ENCODE measurements at regions not wholly inside any gene's neighbourhood (a gene's known extent, or its start where the extent isn't known, plus 50 kb on each side); places are given as distances from the start of the nearest gene placed in this dataset.

GRCh38 chr1:87262688-87263087 lies 66.0 kb upstream of the LMO4 start:
- H3K27ac ChIP-seq: no peak overlapping the region
- H3K4me2 ChIP-seq: no peak overlapping the region
- H4K20me1 ChIP-seq (ENCODE audit: insufficient read depth): no peaks in the 10 kb centered on the region
- H3K27me3 ChIP-seq (ENCODE audit: insufficient read depth, low read depth): no peaks in the 10 kb centered on the region
- no peaks in the 10 kb centered on the region for H3K4me1 ChIP-seq (ENCODE audit: low read depth, poor library complexity, severe bottlenecking)
- TF ChIP-seq CTCF (conservative IDR thresholded peaks at IDR 0.05; ENCODE audit: low read depth, low read length): no peak
- H3K36me3 ChIP-seq (ENCODE audit: insufficient read depth): no peaks in the 10 kb centered on the region
- no peak overlapping the region for H3K9ac ChIP-seq
- no peaks in the 10 kb centered on the region for H3K79me2 ChIP-seq (ENCODE audit: insufficient read depth, low read depth)
- no peak overlapping the region for H3K4me3 ChIP-seq (IDR thresholded peaks at IDR 0.05; ENCODE audit: insufficient read depth, low read depth, low read length)
- H2AFZ ChIP-seq (ENCODE audit: low read depth): no peak overlapping the region

DNA sequence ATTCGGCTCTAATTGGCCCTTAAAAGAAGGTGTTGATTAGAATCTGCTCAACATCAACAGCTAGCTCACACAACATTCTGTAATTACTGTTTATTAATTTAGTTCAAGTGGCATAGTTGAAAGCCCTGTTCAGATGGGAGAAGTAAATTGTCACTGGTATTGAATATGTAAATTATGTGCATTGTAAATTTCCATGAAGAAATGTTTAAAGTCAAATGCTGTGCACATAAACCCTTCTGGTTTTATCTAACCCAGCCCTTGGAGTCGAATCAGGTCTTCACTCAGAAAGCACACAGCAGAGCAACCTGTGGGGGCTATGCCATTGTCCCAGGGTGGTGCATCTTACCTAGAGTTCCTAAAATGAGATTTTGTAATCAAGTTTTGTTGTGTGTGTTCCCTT lies 65.4 kb upstream of the LMO4 start:
- Histone ChIP-seq H3K79me2 (ENCODE audit: insufficient read depth, low read depth) (no peaks in the 10 kb centered on the region), H3K4me3 (IDR thresholded peaks at IDR 0.05; ENCODE audit: insufficient read depth, low read depth, low read length) (no peak overlapping the region), H3K9ac (no peak overlapping the region), H3K4me1 (ENCODE audit: low read depth, poor library complexity, severe bottlenecking) (no peaks in the 10 kb centered on the region), H3K27ac (no peak overlapping the region), H4K20me1 (ENCODE audit: insufficient read depth) (no peaks in the 10 kb centered on the region), H2AFZ (ENCODE audit: low read depth) (no peak overlapping the region), H3K4me2 (no peak overlapping the region), H3K36me3 (ENCODE audit: insufficient read depth) (no peaks in the 10 kb centered on the region), H3K27me3 (ENCODE audit: insufficient read depth, low read depth) (no peaks in the 10 kb centered on the region)
- TF ChIP-seq CTCF (conservative IDR thresholded peaks at IDR 0.05; ENCODE audit: low read depth, low read length): no peak

- Histone ChIP-seq H3K36me3 (ENCODE audit: insufficient read depth) (no peaks in the 10 kb centered on the region), H3K27ac (no peak overlapping the region), H3K27me3 (ENCODE audit: insufficient read depth, low read depth) (no peaks in the 10 kb centered on the region), H3K4me3 (IDR thresholded peaks at IDR 0.05; ENCODE audit: insufficient read depth, low read depth, low read length) (no peak overlapping the region), H3K79me2 (ENCODE audit: insufficient read depth, low read depth) (no peaks in the 10 kb centered on the region), H3K4me1 (ENCODE audit: low read depth, poor library complexity, severe bottlenecking) (no peaks in the 10 kb centered on the region), H4K20me1 (ENCODE audit: insufficient read depth) (no peaks in the 10 kb centered on the region), H3K4me2 (no peak overlapping the region), H2AFZ (ENCODE audit: low read depth) (no peak overlapping the region), H3K9ac (no peak overlapping the region)
- TF ChIP-seq CTCF (conservative IDR thresholded peaks at IDR 0.05; ENCODE audit: low read depth, low read length): no peak
These were observed 64.9 kb upstream of the LMO4 start for GRCh38 chr1:87263785-87264184.

- Histone ChIP-seq H3K4me1 (ENCODE audit: low read depth, poor library complexity, severe bottlenecking) (no peaks in the 10 kb centered on the region), H3K27ac (no peak overlapping the region), H2AFZ (ENCODE audit: low read depth) (no peak overlapping the region), H4K20me1 (ENCODE audit: insufficient read depth) (no peaks in the 10 kb centered on the region), H3K27me3 (ENCODE audit: insufficient read depth, low read depth) (no peaks in the 10 kb centered on the region), H3K79me2 (ENCODE audit: insufficient read depth, low read depth) (no peaks in the 10 kb centered on the region), H3K36me3 (ENCODE audit: insufficient read depth) (no peaks in the 10 kb centered on the region), H3K4me2 (no peak overlapping the region), H3K4me3 (IDR thresholded peaks at IDR 0.05; ENCODE audit: insufficient read depth, low read depth, low read length) (no peak overlapping the region), H3K9ac (no peak overlapping the region)
- TF ChIP-seq CTCF (conservative IDR thresholded peaks at IDR 0.05; ENCODE audit: low read depth, low read length): no peak
These were observed 63.7 kb upstream of the LMO4 start for GRCh38 chr1:87264976-87265375.

DNA sequence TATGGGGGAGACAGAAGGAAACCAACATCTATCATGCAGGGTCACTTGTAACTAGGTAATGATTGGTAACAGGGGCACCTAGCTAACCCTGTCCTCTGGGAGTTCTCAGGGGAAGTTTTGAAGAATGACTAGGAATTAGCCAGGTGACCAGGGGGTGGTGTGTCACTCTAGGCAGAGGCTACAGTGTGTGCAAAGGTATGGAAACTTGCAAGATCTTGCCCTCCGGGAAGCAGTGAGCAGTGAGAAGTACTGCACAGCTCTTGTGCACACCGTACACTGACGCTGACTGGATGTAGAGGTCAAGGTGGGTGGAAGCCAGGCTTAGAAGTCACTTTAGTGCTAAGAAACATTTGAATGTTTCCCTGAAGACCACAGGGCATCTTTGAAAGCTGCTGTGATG lies 62.9 kb upstream of the LMO4 start:
- H2AFZ ChIP-seq (ENCODE audit: low read depth): no peak overlapping the region
- no peaks in the 10 kb centered on the region for H3K79me2 ChIP-seq (ENCODE audit: insufficient read depth, low read depth)
- H3K27me3 ChIP-seq (ENCODE audit: insufficient read depth, low read depth): no peaks in the 10 kb centered on the region
- H3K4me3 ChIP-seq (IDR thresholded peaks at IDR 0.05; ENCODE audit: insufficient read depth, low read depth, low read length): no peak overlapping the region
- no peak overlapping the region for H3K27ac ChIP-seq
- TF ChIP-seq CTCF (conservative IDR thresholded peaks at IDR 0.05; ENCODE audit: low read depth, low read length): no peak
- H3K9ac ChIP-seq: no peak overlapping the region
- no peaks in the 10 kb centered on the region for H3K4me1 ChIP-seq (ENCODE audit: low read depth, poor library complexity, severe bottlenecking)
- H3K4me2 ChIP-seq: no peak overlapping the region
- H3K36me3 ChIP-seq (ENCODE audit: insufficient read depth): no peaks in the 10 kb centered on the region
- H4K20me1 ChIP-seq (ENCODE audit: insufficient read depth): no peaks in the 10 kb centered on the region
